ENCODE measurements at regions not wholly inside any gene's neighbourhood (a gene's known extent, or its start where the extent isn't known, plus 50 kb on each side); places are given as distances from the start of the nearest gene placed in this dataset.

- peaks cover 12% of the 10 kb centered on the region for H3K36me3 Mint-ChIP-seq (ENCODE audit: low read depth)
- CTCF ChIA-PET: no interaction called here
Observed at GRCh38 chr2:18787726-18788125, 198.4 kb upstream of the NT5C1B start.

GRCh38 chr2:18784245-18784644 lies 194.9 kb upstream of the NT5C1B start:
- H3K4me3 Mint-ChIP-seq: no peak overlapping the region
- H3K27ac Mint-ChIP-seq: no peak overlapping the region

More at GRCh38 chr2:18787726-18788125, 198.4 kb upstream of the NT5C1B start:
- Histone ChIP-seq H3K9me3 (ENCODE audit: control insufficient read depth in 1 of 2, insufficient read depth in 1 of 2, low read length in 2 of 2) (no peaks in the 10 kb centered on the region), H3K27me3 (ENCODE audit: control insufficient read depth in 1 of 2, insufficient read depth in 2 of 2, low read length in 2 of 2) (no peaks in the 10 kb centered on the region), H3K4me1 (ENCODE audit: insufficient read depth, low read length) (no peaks in the 10 kb centered on the region), H3K27ac (ENCODE audit: low read depth in 1 of 2, low read length in 2 of 2) (no peak overlapping the region), H3K36me3 (ENCODE audit: insufficient read depth, low read length) (no peaks in the 10 kb centered on the region), H3K4me3 (ENCODE audit: low read length) (no peak overlapping the region)
- intact Hi-C loops (cut with DNase I, micrococcal nuclease): no loop called here
- ATAC-seq (ENCODE audit: poor library complexity) (no peak), DNase-seq (no peak)
- no peak for TF ChIP-seq CTCF (IDR thresholded peaks at IDR 0.05)
- H3K4me1 Mint-ChIP-seq (ENCODE audit: low read depth): no peaks in the 10 kb centered on the region
- POLR2A ChIA-PET: no interaction called here
- no peaks in the 10 kb centered on the region for H3K27me3 Mint-ChIP-seq
- H3K4me3 Mint-ChIP-seq: no peak overlapping the region
- H3K9me3 Mint-ChIP-seq: no peaks in the 10 kb centered on the region
- no peak overlapping the region for H3K27ac Mint-ChIP-seq

GRCh38 chr2:18781541-18782280 lies 192.3 kb upstream of the NT5C1B start:
- Mint-ChIP-seq H3K4me1 (ENCODE audit: low read depth) (no peaks in the 10 kb centered on the region), H3K9me3 (no peaks in the 10 kb centered on the region), H3K36me3 (ENCODE audit: low read depth) (peaks cover 12% of the 10 kb centered on the region), H3K4me3 (no peak overlapping the region), H3K27ac (no peak overlapping the region), H3K27me3 (no peaks in the 10 kb centered on the region)
- POLR2A ChIA-PET: no interaction called here
- Histone ChIP-seq H3K4me1 (ENCODE audit: insufficient read depth, low read length) (no peaks in the 10 kb centered on the region), H3K27ac (ENCODE audit: low read depth in 1 of 2, low read length in 2 of 2) (no peak overlapping the region), H3K4me3 (ENCODE audit: low read length) (no peak overlapping the region), H3K36me3 (ENCODE audit: insufficient read depth, low read length) (no peaks in the 10 kb centered on the region), H3K27me3 (ENCODE audit: control insufficient read depth in 1 of 2, insufficient read depth in 2 of 2, low read length in 2 of 2) (no peaks in the 10 kb centered on the region), H3K9me3 (ENCODE audit: control insufficient read depth in 1 of 2, insufficient read depth in 1 of 2, low read length in 2 of 2) (no peaks in the 10 kb centered on the region)
- CTCF ChIA-PET: no interaction called here
- no peak for TF ChIP-seq CTCF (IDR thresholded peaks at IDR 0.05)
- intact Hi-C loops (cut with DNase I, micrococcal nuclease): no loop called here
- ATAC-seq (ENCODE audit: poor library complexity) (no peak), DNase-seq (no peak)

More at GRCh38 chr2:18784245-18784644, 194.9 kb upstream of the NT5C1B start:
- H3K4me3 ChIP-seq (ENCODE audit: low read length): no peak overlapping the region
- no peak overlapping the region for H3K27ac ChIP-seq (ENCODE audit: low read depth in 1 of 2, low read length in 2 of 2)
- ATAC-seq (ENCODE audit: poor library complexity): no peak
- no peaks in the 10 kb centered on the region for H3K4me1 ChIP-seq (ENCODE audit: insufficient read depth, low read length)
- Mint-ChIP-seq H3K4me1 (ENCODE audit: low read depth) (no peaks in the 10 kb centered on the region), H3K36me3 (ENCODE audit: low read depth) (peaks cover 12% of the 10 kb centered on the region), H3K27me3 (no peaks in the 10 kb centered on the region), H3K9me3 (no peaks in the 10 kb centered on the region)
- no peaks in the 10 kb centered on the region for H3K36me3 ChIP-seq (ENCODE audit: insufficient read depth, low read length)
- CTCF ChIA-PET: no interaction called here
- DNase-seq: no peak
- no peaks in the 10 kb centered on the region for H3K27me3 ChIP-seq (ENCODE audit: control insufficient read depth in 1 of 2, insufficient read depth in 2 of 2, low read length in 2 of 2)
- H3K9me3 ChIP-seq (ENCODE audit: control insufficient read depth in 1 of 2, insufficient read depth in 1 of 2, low read length in 2 of 2): no peaks in the 10 kb centered on the region
- TF ChIP-seq CTCF (IDR thresholded peaks at IDR 0.05): no peak
- intact Hi-C loops (cut with DNase I, micrococcal nuclease): no loop called here
- POLR2A ChIA-PET: no interaction called here
